ENCODE measurements at regions not wholly inside any gene's neighbourhood (a gene's known extent, or its start where the extent isn't known, plus 50 kb on each side); places are given as distances from the start of the nearest gene placed in this dataset.

DNA sequence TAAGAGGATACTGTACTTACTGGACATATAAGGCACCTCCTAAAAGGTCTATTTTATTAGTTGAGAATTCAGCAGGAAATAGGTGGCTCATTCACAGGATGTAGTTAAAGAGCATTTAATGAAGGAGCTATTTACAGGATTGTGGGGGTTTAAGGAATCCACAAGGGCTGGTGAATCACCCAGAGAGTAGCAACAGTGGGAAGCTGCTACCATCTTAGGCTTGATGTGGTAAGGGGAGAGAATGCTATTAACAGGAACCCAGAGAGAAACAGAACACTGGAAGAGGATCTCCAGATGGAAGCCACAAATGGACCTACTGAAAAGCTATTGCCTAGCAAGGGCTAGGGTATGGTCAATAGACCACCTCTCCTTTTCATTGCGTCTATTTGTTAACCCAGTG lies 52.0 kb upstream of the COL11A1 start:
- TF ChIP-seq POLR2AphosphoS5 (IDR thresholded peaks at IDR 0.05; ENCODE audit: low read depth) (no peak), EZH2phosphoT487 (IDR thresholded peaks at IDR 0.05; ENCODE audit: unreplicated experiment) (no peak), CREB1 (CRISPR knock-in tag; IDR thresholded peaks at IDR 0.05; ENCODE audit: low read depth) (no peak), ZNF114 (CRISPR knock-in tag; IDR thresholded peaks at IDR 0.05) (no peak), EZH2 (IDR thresholded peaks at IDR 0.05; ENCODE audit: low read depth, unreplicated experiment) (no peak), ZNF331 (CRISPR knock-in tag; IDR thresholded peaks at IDR 0.05; ENCODE audit: low read depth) (no peak)
- TF ChIP-seq, protein P1, sequence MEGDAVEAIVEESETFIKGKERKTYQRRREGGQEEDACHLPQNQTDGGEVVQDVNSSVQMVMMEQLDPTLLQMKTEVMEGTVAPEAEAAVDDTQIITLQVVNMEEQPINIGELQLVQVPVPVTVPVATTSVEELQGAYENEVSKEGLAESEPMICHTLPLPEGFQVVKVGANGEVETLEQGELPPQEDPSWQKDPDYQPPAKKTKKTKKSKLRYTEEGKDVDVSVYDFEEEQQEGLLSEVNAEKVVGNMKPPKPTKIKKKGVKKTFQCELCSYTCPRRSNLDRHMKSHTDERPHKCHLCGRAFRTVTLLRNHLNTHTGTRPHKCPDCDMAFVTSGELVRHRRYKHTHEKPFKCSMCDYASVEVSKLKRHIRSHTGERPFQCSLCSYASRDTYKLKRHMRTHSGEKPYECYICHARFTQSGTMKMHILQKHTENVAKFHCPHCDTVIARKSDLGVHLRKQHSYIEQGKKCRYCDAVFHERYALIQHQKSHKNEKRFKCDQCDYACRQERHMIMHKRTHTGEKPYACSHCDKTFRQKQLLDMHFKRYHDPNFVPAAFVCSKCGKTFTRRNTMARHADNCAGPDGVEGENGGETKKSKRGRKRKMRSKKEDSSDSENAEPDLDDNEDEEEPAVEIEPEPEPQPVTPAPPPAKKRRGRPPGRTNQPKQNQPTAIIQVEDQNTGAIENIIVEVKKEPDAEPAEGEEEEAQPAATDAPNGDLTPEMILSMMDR (conservative IDR thresholded peaks at IDR 0.05; ENCODE audit: low read depth in 2 of 2), result no peak
- TF ChIP-seq, protein P2, sequence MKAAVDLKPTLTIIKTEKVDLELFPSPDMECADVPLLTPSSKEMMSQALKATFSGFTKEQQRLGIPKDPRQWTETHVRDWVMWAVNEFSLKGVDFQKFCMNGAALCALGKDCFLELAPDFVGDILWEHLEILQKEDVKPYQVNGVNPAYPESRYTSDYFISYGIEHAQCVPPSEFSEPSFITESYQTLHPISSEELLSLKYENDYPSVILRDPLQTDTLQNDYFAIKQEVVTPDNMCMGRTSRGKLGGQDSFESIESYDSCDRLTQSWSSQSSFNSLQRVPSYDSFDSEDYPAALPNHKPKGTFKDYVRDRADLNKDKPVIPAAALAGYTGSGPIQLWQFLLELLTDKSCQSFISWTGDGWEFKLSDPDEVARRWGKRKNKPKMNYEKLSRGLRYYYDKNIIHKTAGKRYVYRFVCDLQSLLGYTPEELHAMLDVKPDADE (IDR thresholded peaks at IDR 0.05), result no peak
- TF ChIP-seq, protein P3, sequence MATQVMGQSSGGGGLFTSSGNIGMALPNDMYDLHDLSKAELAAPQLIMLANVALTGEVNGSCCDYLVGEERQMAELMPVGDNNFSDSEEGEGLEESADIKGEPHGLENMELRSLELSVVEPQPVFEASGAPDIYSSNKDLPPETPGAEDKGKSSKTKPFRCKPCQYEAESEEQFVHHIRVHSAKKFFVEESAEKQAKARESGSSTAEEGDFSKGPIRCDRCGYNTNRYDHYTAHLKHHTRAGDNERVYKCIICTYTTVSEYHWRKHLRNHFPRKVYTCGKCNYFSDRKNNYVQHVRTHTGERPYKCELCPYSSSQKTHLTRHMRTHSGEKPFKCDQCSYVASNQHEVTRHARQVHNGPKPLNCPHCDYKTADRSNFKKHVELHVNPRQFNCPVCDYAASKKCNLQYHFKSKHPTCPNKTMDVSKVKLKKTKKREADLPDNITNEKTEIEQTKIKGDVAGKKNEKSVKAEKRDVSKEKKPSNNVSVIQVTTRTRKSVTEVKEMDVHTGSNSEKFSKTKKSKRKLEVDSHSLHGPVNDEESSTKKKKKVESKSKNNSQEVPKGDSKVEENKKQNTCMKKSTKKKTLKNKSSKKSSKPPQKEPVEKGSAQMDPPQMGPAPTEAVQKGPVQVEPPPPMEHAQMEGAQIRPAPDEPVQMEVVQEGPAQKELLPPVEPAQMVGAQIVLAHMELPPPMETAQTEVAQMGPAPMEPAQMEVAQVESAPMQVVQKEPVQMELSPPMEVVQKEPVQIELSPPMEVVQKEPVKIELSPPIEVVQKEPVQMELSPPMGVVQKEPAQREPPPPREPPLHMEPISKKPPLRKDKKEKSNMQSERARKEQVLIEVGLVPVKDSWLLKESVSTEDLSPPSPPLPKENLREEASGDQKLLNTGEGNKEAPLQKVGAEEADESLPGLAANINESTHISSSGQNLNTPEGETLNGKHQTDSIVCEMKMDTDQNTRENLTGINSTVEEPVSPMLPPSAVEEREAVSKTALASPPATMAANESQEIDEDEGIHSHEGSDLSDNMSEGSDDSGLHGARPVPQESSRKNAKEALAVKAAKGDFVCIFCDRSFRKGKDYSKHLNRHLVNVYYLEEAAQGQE (IDR thresholded peaks at IDR 0.05; ENCODE audit: unreplicated experiment), result no peak
